Dermis blood vessel endothelial cell (primary cell): ENCODE measurements at regions not wholly inside any gene's neighbourhood (a gene's known extent, or its start where the extent isn't known, plus 50 kb on each side); places are given as distances from the start of the nearest gene placed in this dataset.

ENCODE experiments used
- DNase-seq: peaks from one replicate; pipeline ENCODE4 v3.0.0; 2010

- no peak for DNase-seq
Observed at GRCh38 chr2:42969231-42970150, 177.1 kb upstream of the HAAO start.

- no peak for DNase-seq
Observed at GRCh38 chr2:42967959-42968674, 175.7 kb upstream of the HAAO start.

- DNase-seq = no peak
Observed at GRCh38 chr2:42965910-42966309, 173.5 kb upstream of the HAAO start.

- DNase-seq = no peak
Observed at GRCh38 chr2:42965196-42965595, 172.8 kb upstream of the HAAO start.

GRCh38 chr2:42964439-42965083, 172.2 kb upstream of the HAAO start:
- DNase-seq = no peak

GRCh38 chr2:42963452-42964068, 171.2 kb upstream of the HAAO start:
- DNase-seq = no peak

- peak; percentile 28 for DNase-seq
Observed at GRCh38 chr2:42962508-42962953, 170.1 kb upstream of the HAAO start.

- DNase-seq = no peak
Observed at GRCh38 chr2:42961961-42962360, 169.6 kb upstream of the HAAO start.

GRCh38 chr2:42961385-42961811, 169.0 kb upstream of the HAAO start:
- DNase-seq = peak; percentile 91

GRCh38 chr2:42960842-42961180, 168.4 kb upstream of the HAAO start:
- DNase-seq = no peak

GRCh38 chr2:42960002-42960841, 167.8 kb upstream of the HAAO start:
- DNase-seq = no peak

GRCh38 chr2:42959234-42960001, 167.0 kb upstream of the HAAO start:
- DNase-seq = no peak

GRCh38 chr2:42958741-42959233, 166.4 kb upstream of the HAAO start:
- no peak for DNase-seq

GRCh38 chr2:42957861-42958301, 165.5 kb upstream of the HAAO start:
- DNase-seq = no peak

- DNase-seq = no peak
Observed at GRCh38 chr2:42957109-42957860, 164.9 kb upstream of the HAAO start.

- peak; percentile 60 for DNase-seq
Observed at GRCh38 chr2:42954227-42954962, 162.0 kb upstream of the HAAO start.

- no peak for DNase-seq
Observed at GRCh38 chr2:42953216-42953615, 160.8 kb upstream of the HAAO start.

- DNase-seq = peak; percentile 81
Observed at GRCh38 chr2:42951263-42951938, 159.0 kb upstream of the HAAO start.

- no peak for DNase-seq
Observed at GRCh38 chr2:42949125-42949524, 156.7 kb upstream of the HAAO start.
